H1 (cell line): ENCODE measurements at regions not wholly inside any gene's neighbourhood (a gene's known extent, or its start where the extent isn't known, plus 50 kb on each side); places are given as distances from the start of the nearest gene placed in this dataset.

Experiments used
- CTCF ChIA-PET: fragments of 300-600 bp; sonication (Branson Sonifier 250); formaldehyde crosslinking; loops from one replicate; lab custom pipeline; 2021; ENCODE audit not compliant: partially characterized antibody; lab: Charles Lee
- POLR2A ChIA-PET: fragments of 300-600 bp; sonication (Branson Sonifier 250); formaldehyde crosslinking; loops from one replicate; lab custom pipeline; 2021; ENCODE audit warnings: inconsistent platforms; ENCODE audit not compliant: partially characterized antibody; lab: Charles Lee
- DNase-seq, 2 experiments: peaks; one replicate each; pipeline versions ENCODE4 v3.0.0 to v3.0.0-alpha.2; 2010 to 2022; ENCODE audit warnings: low spot score in 2 of 2, low read depth in 1 of 2, mixed read lengths in 1 of 2
- FAIRE-seq: peaks from 2 replicates; lab custom pipeline; 2011; peaks lifted over from hg19 to GRCh38; lab: Jason Lieb, UNC
- H2AFZ ChIP-seq: 2 replicates; pipeline ENCODE4 v1.8.1; 2012; ENCODE audit warnings: low read length, inconsistent platforms
- H2AK5ac ChIP-seq: 2 replicates; pipeline ENCODE4 v1.6.1; 2013; ENCODE audit warnings: low read depth, low read length
- H2BK120ac ChIP-seq: replicated peaks from 2 replicates; pipeline ENCODE3; 2013; ENCODE audit warnings: low read depth, low read length, inconsistent platforms
- H2BK12ac ChIP-seq: 2 replicates; pipeline ENCODE4 v1.6.1; 2013; ENCODE audit warnings: low read depth, low read length
- H2BK15ac ChIP-seq: 2 replicates; pipeline ENCODE4 v1.6.1; 2013; ENCODE audit warnings: low read length
- H2BK20ac ChIP-seq: 2 replicates; pipeline ENCODE4 v1.6.1; 2013; ENCODE audit warnings: low read length
- H2BK5ac ChIP-seq: 2 replicates; pipeline ENCODE4 v1.6.1; 2013; ENCODE audit warnings: low read depth, low read length
- H3K14ac ChIP-seq: 2 replicates; pipeline ENCODE4 v1.6.1; 2013; ENCODE audit warnings: inconsistent platforms; ENCODE audit not compliant: insufficient read length
- H3K18ac ChIP-seq: 2 replicates; pipeline ENCODE4 v1.6.1; 2013; ENCODE audit warnings: low read length; ENCODE audit errors: extremely low read depth
- H3K23ac ChIP-seq: 2 replicates; pipeline ENCODE4 v1.6.1; 2013; ENCODE audit warnings: inconsistent platforms; ENCODE audit not compliant: insufficient read length
- H3K23me2 ChIP-seq: 2 replicates; pipeline ENCODE4 v1.6.1; 2013; ENCODE audit warnings: low read depth, low read length
- H3K27ac ChIP-seq: 2 replicates; pipeline ENCODE4 v1.6.1; 2011; ENCODE audit warnings: low read depth, low read length, inconsistent platforms
- H3K27me3 ChIP-seq, 4 experiments: replicated peaks in 1 of 4; 1 replicate in 1 of 4; 2 replicates in 3 of 4; pipeline versions ENCODE4 v1.6.1 to v1.8.1; 2011 to 2013; ENCODE audit warnings: low read length in 3 of 4, mild to moderate bottlenecking in 3 of 4, inconsistent platforms in 2 of 4, mixed read lengths in 2 of 4, moderate library complexity in 1 of 4; ENCODE audit not compliant: control insufficient read depth in 3 of 4, insufficient read depth in 3 of 4; ENCODE audit errors: extremely low read depth in 1 of 4
- H3K36me3 ChIP-seq, 4 experiments: 2 replicates each; pipeline versions ENCODE4 v1.6.1 to v1.8.1; 2011 to 2013; ENCODE audit warnings: mild to moderate bottlenecking in 4 of 4, low read length in 3 of 4, moderate library complexity in 2 of 4, control low read depth in 1 of 4, inconsistent platforms in 1 of 4; ENCODE audit not compliant: insufficient read depth in 4 of 4, control insufficient read depth in 2 of 4
- H3K4ac ChIP-seq: replicated peaks from 2 replicates; pipeline ENCODE3; 2013; ENCODE audit warnings: low read length, low read depth, mixed read lengths, inconsistent platforms; ENCODE audit not compliant: insufficient read length
- H3K4me1 ChIP-seq, 4 experiments: replicated peaks in 1 of 4; 1 replicate in 1 of 4; 2 replicates in 3 of 4; pipeline versions ENCODE4 v1.6.1 to v1.8.1; 2011 to 2013; ENCODE audit warnings: low read length in 3 of 4, inconsistent platforms in 2 of 4, mixed read lengths in 1 of 4; ENCODE audit not compliant: insufficient read depth in 4 of 4, control insufficient read depth in 3 of 4
- H3K4me2 ChIP-seq, 2 experiments: 2 replicates each; pipeline versions ENCODE4 v1.6.1 to v1.8.1; 2011 to 2013; ENCODE audit warnings: low read depth in 2 of 2, low read length in 2 of 2, control low read depth in 1 of 2, inconsistent platforms in 1 of 2, mild to moderate bottlenecking in 1 of 2; ENCODE audit not compliant: insufficient read depth in 1 of 2
- H3K4me3 ChIP-seq, 4 experiments: fragments of 200-600, 300-600 bp in 1 of 4; sonication (generic), shearing (Covaris generic), sonication (Bioruptor Twin) in 1 of 4; 2 replicates each; pipeline versions ENCODE4 v1.5.1 to v1.8.1; 2011 to 2016; ENCODE audit warnings: low read length in 4 of 4, low read depth in 3 of 4, control low read depth in 2 of 4, inconsistent platforms in 2 of 4, mild to moderate bottlenecking in 2 of 4, mixed read lengths in 1 of 4, moderate library complexity in 1 of 4; ENCODE audit not compliant: insufficient read depth in 2 of 4; ENCODE audit errors: extremely low read depth in 1 of 4
- H3K56ac ChIP-seq: replicated peaks from 2 replicates; pipeline ENCODE3; 2013; ENCODE audit warnings: low read depth, mild to moderate bottlenecking, mixed read lengths, low read length, inconsistent platforms; ENCODE audit not compliant: insufficient read length
- H3K79me1 ChIP-seq: 2 replicates; pipeline ENCODE4 v1.6.1; 2013; ENCODE audit warnings: low read depth, low read length, control low read depth
- H3K79me2 ChIP-seq, 2 experiments: 2 replicates each; pipeline versions ENCODE4 v1.6.1 to v1.8.1; 2012 to 2013; ENCODE audit warnings: low read length in 2 of 2, mild to moderate bottlenecking in 2 of 2, inconsistent platforms in 1 of 2; ENCODE audit not compliant: insufficient read depth in 2 of 2, control insufficient read depth in 1 of 2
- H3K9ac ChIP-seq, 4 experiments: replicated peaks in 1 of 4; 1 replicate in 1 of 4; 2 replicates in 3 of 4; pipeline versions ENCODE4 v1.6.1 to v1.8.1; 2011 to 2013; ENCODE audit warnings: low read depth in 3 of 4, low read length in 3 of 4, control low read depth in 2 of 4, mild to moderate bottlenecking in 2 of 4, moderate library complexity in 2 of 4, inconsistent platforms in 1 of 4; ENCODE audit errors: extremely low read depth in 1 of 4
- H3K9me3 ChIP-seq, 2 experiments: 2 replicates each; pipeline versions ENCODE4 v1.6.1 to v1.8.1; 2012 to 2013; ENCODE audit warnings: mild to moderate bottlenecking in 2 of 2, moderate library complexity in 2 of 2, control low read depth in 1 of 2, inconsistent platforms in 1 of 2, low read depth in 1 of 2, low read length in 1 of 2, mixed read lengths in 1 of 2; ENCODE audit not compliant: insufficient read depth in 2 of 2
- H4K20me1 ChIP-seq, 2 experiments: replicated peaks in 1 of 2; 2 replicates each; pipeline versions ENCODE3 to v1.8.1; 2011 to 2013; ENCODE audit warnings: inconsistent platforms in 2 of 2, low read length in 2 of 2, mild to moderate bottlenecking in 1 of 2; ENCODE audit not compliant: insufficient read depth in 2 of 2, control insufficient read depth in 1 of 2
- H4K5ac ChIP-seq: 2 replicates; pipeline ENCODE4 v1.6.1; 2013; ENCODE audit warnings: low read length, low read depth, mixed read lengths, inconsistent platforms; ENCODE audit not compliant: insufficient read length
- H4K8ac ChIP-seq: 2 replicates; pipeline ENCODE4 v1.8.0; 2013; ENCODE audit warnings: mild to moderate bottlenecking, moderate library complexity, low read length, inconsistent platforms; ENCODE audit not compliant: insufficient read depth; ENCODE audit errors: extremely low read depth
- H4K91ac ChIP-seq: replicated peaks from 2 replicates; pipeline ENCODE3; 2013; ENCODE audit warnings: low read length, mixed read lengths, inconsistent platforms; ENCODE audit not compliant: insufficient read length
- ATF3 ChIP-seq: IDR thresholded peaks from 2 replicates; pipeline ENCODE4 v1.6.1; 2011; ENCODE audit warnings: low read depth, mild to moderate bottlenecking, low read length; ENCODE audit not compliant: insufficient read depth
- CBX8 ChIP-seq: fragments of 300-800, 300-1000 bp; sonication (generic); IDR thresholded peaks from 2 replicates; pipeline ENCODE4 v1.7.1; 2016; ENCODE audit warnings: low read depth, low read length, borderline replicate concordance
- CHD1 ChIP-seq: IDR thresholded peaks from 2 replicates; pipeline ENCODE4 v1.6.1; 2012; ENCODE audit warnings: low read depth, low read length, improper control_type of control experiment
- CTCF ChIP-seq, 3 experiments: IDR thresholded peaks; 1 replicate in 2 of 3; 2 replicates in 1 of 3; pipeline versions ENCODE4 v1.5.1 to v1.6.1; 2011; ENCODE audit warnings: low read length in 3 of 3, mild to moderate bottlenecking in 3 of 3, inconsistent platforms in 2 of 3, low read depth in 1 of 3, moderate library complexity in 1 of 3; ENCODE audit not compliant: insufficient read depth in 1 of 3; ENCODE audit errors: control extremely low read depth in 1 of 3
- EZH2 ChIP-seq: fragments of 200-600 bp; sonication (generic); IDR thresholded peaks from 2 replicates; pipeline ENCODE4 v1.7.1; 2012; ENCODE audit warnings: low read depth, mild to moderate bottlenecking, moderate library complexity, low read length, inconsistent platforms; ENCODE audit not compliant: severe bottlenecking
- JUN ChIP-seq: IDR thresholded peaks from 2 replicates; pipeline ENCODE4 v1.6.1; 2011; ENCODE audit warnings: low read depth, mild to moderate bottlenecking, improper control_type of control experiment, low read length
- POLR2AphosphoS5 ChIP-seq: IDR thresholded peaks from 2 replicates; pipeline ENCODE4 v1.6.1; 2011; ENCODE audit warnings: low read depth, low read length
- SAP30 ChIP-seq: fragments of 300-600 bp; sonication (generic); IDR thresholded peaks from 2 replicates; pipeline ENCODE4 v1.7.1; 2012; ENCODE audit warnings: low read length, moderate library complexity, mild to moderate bottlenecking, inconsistent platforms; ENCODE audit not compliant: insufficient read depth, insufficient replicate concordance
- SP2 ChIP-seq: IDR thresholded peaks from 2 replicates; pipeline ENCODE4 v1.6.1; 2012; ENCODE audit warnings: mild to moderate bottlenecking, low read length, inconsistent platforms
- TAF7 ChIP-seq: optimal IDR thresholded peaks from 2 replicates; pipeline ENCODE3; 2011; ENCODE audit warnings: low read depth, mild to moderate bottlenecking, inconsistent platforms, low read length, moderate library complexity, borderline replicate concordance
- TCF12 ChIP-seq: IDR thresholded peaks from 2 replicates; pipeline ENCODE4 v1.6.1; 2011; ENCODE audit warnings: low read depth, mild to moderate bottlenecking, low read length
- TEAD4 ChIP-seq: IDR thresholded peaks from 2 replicates; pipeline ENCODE4 v1.6.1; 2012; ENCODE audit warnings: low read depth, low read length, inconsistent platforms, mixed read lengths
- WGBS, 2 experiments: shearing (Covaris generic) in 1 of 2; methylation state at CpG; one replicate each; pipeline versions ENCODE4 v1.1.6 to v1.1.7; 2013 to 2015; ENCODE audit warnings: low lambda C conversion rate in 2 of 2, mixed read lengths in 2 of 2, inconsistent platforms in 1 of 2, low coverage in 1 of 2, missing lambda C conversion rate in 1 of 2; ENCODE audit not compliant: insufficient replicate concordance in 2 of 2, insufficient coverage in 1 of 2, insufficient read length in 1 of 2; ENCODE audit errors: extremely low coverage in 1 of 2, missing lambda C conversion rate in 1 of 2; 5-methylcytosine and 5-hydroxymethylcytosine counted together

- 88% methylated on average over 1 of the region's 1 CpG; no CpG with 5 or more reads in 1 of the 2 experiments for WGBS, 2 experiments
- no peak for TF ChIP-seq EZH2
- TF ChIP-seq CBX8 = no peak
- no peak for TF ChIP-seq SAP30
- TF ChIP-seq ATF3 = no peak
- TF ChIP-seq TCF12 = no peak
- no peak for TF ChIP-seq TAF7
- no peak for TF ChIP-seq JUN
- no peak for TF ChIP-seq POLR2AphosphoS5
- TF ChIP-seq CHD1 = no peak
- TF ChIP-seq SP2 = no peak
- no peak for TF ChIP-seq CTCF (IDR thresholded peaks at IDR 0.05; ENCODE audit: control extremely low read depth in 1 of 3, insufficient read depth in 1 of 3, low read depth in 1 of 3, low read length in 3 of 3)
- TF ChIP-seq TEAD4 = no peak
Measured at GRCh38 chr4:58144721-58145120, 1034.5 kb upstream of the IGFBP7 start.

More at GRCh38 chr4:58144721-58145120, 1034.5 kb upstream of the IGFBP7 start:
- Histone ChIP-seq H3K79me1 (no peaks in the 10 kb centered on the region), H4K20me1 (no peaks in the 10 kb centered on the region), H3K4me3 (no peak overlapping the region), H3K27me3 (no peaks in the 10 kb centered on the region), H2BK12ac (no peak overlapping the region), H2AFZ (peak overlapping the region; percentile 40; the same call in 1 of the 2 replicates), H3K23ac (no peak overlapping the region), H3K14ac (no peak overlapping the region), H2BK20ac (no peak overlapping the region), H2BK120ac (no peak overlapping the region), H2BK15ac (no peak overlapping the region), H2BK5ac (no peak overlapping the region), H3K4me2 (no peak overlapping the region), H4K8ac (no peak overlapping the region), H2AK5ac (no peak overlapping the region), H3K36me3 (no peaks in the 10 kb centered on the region), H3K18ac (no peak overlapping the region), H3K4ac (no peak overlapping the region), H4K5ac (no peak overlapping the region), H3K79me2 (no peaks in the 10 kb centered on the region), H3K9ac (no peak overlapping the region), H3K27ac (no peak overlapping the region), H4K91ac (no peak overlapping the region), H3K56ac (no peak overlapping the region), H3K23me2 (no peaks in the 10 kb centered on the region), H3K4me1 (no peaks in the 10 kb centered on the region), H3K9me3 (no peaks in the 10 kb centered on the region)
- CTCF ChIA-PET = no interaction called here
- DNase-seq (no peak), FAIRE-seq (no peak)
- POLR2A ChIA-PET = no interaction called here
